Right lobe of liver (tissue), 4 donors: ENCODE measurements at regions not wholly inside any gene's neighbourhood (a gene's known extent, or its start where the extent isn't known, plus 50 kb on each side); places are given as distances from the start of the nearest gene placed in this dataset.

Source experiments
- CTCF ChIP-seq, 4 donors: fragments of 200-600 bp in 3 of 4; fragments of 450-650 bp in 1 of 4; IDR thresholded peaks; one replicate each; pipeline versions ENCODE4 v1.5.1 to v1.8.0; 2016 to 2022; ENCODE audit warnings: antibody characterized with exemption in 4 of 4, mild to moderate bottlenecking in 2 of 4
- POLR2A ChIP-seq: fragments of 450-650 bp; IDR thresholded peaks from one replicate; pipeline ENCODE4 v1.6.1; 2017; ENCODE audit warnings: antibody characterized with exemption, mild to moderate bottlenecking
- donor health status: DM: no; HTN: no; CAD: no.
- donor health status: DM: no; HTN: no; CAD: no.
- donor health status: DM: no; HTN: yes; CAD: no.

- TF ChIP-seq POLR2A (no peak), CTCF (IDR thresholded peaks at IDR 0.05) (no peak)
Measured at GRCh38 chr13:70987043-70987442, 878.8 kb upstream of the KLHL1 start.
